HEK293 (cell line): ENCODE measurements at regions not wholly inside any gene's neighbourhood (a gene's known extent, or its start where the extent isn't known, plus 50 kb on each side); places are given as distances from the start of the nearest gene placed in this dataset.

ENCODE experiments used
- YY1 ChIP-seq: fragments of 450-650 bp; formaldehyde crosslinking; IDR thresholded peaks from 2 replicates; pipeline ENCODE4 v1.5.1; 2018; ENCODE audit warnings: missing biosample characterization, missing genetic modification characterization
- ZBTB8A ChIP-seq: fragments of 450-650 bp; formaldehyde crosslinking; IDR thresholded peaks from 2 replicates; pipeline ENCODE4 v1.5.1; 2016; ENCODE audit warnings: missing biosample characterization, missing genetic modification characterization
- ZNF169 ChIP-seq: fragments of 450-650 bp; formaldehyde crosslinking; IDR thresholded peaks from 2 replicates; pipeline ENCODE4 v1.5.1; 2016; ENCODE audit warnings: missing biosample characterization, missing genetic modification characterization
- ZNF248 ChIP-seq: fragments of 450-650 bp; formaldehyde crosslinking; IDR thresholded peaks from 2 replicates; pipeline ENCODE4 v1.5.1; 2017; ENCODE audit warnings: missing biosample characterization, missing genetic modification characterization
- ZNF610 ChIP-seq: fragments of 450-650 bp; formaldehyde crosslinking; IDR thresholded peaks from 2 replicates; pipeline ENCODE4 v1.5.1; 2016; ENCODE audit warnings: missing biosample characterization, missing genetic modification characterization, borderline replicate concordance
- ZNF623 ChIP-seq: fragments of 450-650 bp; formaldehyde crosslinking; IDR thresholded peaks from 2 replicates; pipeline ENCODE4 v1.5.1; 2016; ENCODE audit warnings: missing biosample characterization, missing genetic modification characterization
- TF ChIP-seq, protein P1 (sequence below): fragments of 450-650 bp; formaldehyde crosslinking; IDR thresholded peaks from 2 replicates; pipeline ENCODE4 v1.5.1; 2016; ENCODE audit warnings: missing biosample characterization, missing genetic modification characterization
- TF ChIP-seq, protein P2 (sequence below): fragments of 450-650 bp; formaldehyde crosslinking; IDR thresholded peaks from 2 replicates; pipeline ENCODE4 v1.5.1; 2016; ENCODE audit warnings: missing biosample characterization, missing genetic modification characterization

DNA sequence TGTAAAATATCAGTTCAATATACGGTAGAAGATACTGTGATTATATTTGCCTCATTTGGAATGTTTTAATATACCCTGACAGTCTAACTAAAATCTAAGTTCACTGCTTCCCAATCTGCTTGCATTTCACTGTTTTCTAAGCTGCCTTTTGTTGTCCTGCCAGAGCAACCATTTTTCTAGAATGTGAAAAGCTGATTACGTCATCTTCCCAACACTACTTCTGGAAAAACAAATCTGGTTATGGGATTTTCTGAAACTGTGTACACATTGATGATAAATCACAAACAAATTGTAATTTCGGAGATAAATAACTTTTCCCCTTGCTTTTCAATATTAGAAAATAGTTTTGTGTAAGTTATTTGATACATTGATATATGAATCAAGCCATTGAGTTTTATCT is 1529.0 kb downstream of the CDH11 start:
- TF ChIP-seq, protein P1, sequence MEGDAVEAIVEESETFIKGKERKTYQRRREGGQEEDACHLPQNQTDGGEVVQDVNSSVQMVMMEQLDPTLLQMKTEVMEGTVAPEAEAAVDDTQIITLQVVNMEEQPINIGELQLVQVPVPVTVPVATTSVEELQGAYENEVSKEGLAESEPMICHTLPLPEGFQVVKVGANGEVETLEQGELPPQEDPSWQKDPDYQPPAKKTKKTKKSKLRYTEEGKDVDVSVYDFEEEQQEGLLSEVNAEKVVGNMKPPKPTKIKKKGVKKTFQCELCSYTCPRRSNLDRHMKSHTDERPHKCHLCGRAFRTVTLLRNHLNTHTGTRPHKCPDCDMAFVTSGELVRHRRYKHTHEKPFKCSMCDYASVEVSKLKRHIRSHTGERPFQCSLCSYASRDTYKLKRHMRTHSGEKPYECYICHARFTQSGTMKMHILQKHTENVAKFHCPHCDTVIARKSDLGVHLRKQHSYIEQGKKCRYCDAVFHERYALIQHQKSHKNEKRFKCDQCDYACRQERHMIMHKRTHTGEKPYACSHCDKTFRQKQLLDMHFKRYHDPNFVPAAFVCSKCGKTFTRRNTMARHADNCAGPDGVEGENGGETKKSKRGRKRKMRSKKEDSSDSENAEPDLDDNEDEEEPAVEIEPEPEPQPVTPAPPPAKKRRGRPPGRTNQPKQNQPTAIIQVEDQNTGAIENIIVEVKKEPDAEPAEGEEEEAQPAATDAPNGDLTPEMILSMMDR (tag by site-specific recombination): no peak
- TF ChIP-seq YY1 (tag by site-specific recombination) (no peak), ZBTB8A (tag by site-specific recombination) (no peak), ZNF623 (tag by site-specific recombination) (no peak), ZNF169 (tag by site-specific recombination) (no peak), ZNF248 (tag by site-specific recombination) (no peak), ZNF610 (tag by site-specific recombination) (no peak)
- TF ChIP-seq, protein P2, sequence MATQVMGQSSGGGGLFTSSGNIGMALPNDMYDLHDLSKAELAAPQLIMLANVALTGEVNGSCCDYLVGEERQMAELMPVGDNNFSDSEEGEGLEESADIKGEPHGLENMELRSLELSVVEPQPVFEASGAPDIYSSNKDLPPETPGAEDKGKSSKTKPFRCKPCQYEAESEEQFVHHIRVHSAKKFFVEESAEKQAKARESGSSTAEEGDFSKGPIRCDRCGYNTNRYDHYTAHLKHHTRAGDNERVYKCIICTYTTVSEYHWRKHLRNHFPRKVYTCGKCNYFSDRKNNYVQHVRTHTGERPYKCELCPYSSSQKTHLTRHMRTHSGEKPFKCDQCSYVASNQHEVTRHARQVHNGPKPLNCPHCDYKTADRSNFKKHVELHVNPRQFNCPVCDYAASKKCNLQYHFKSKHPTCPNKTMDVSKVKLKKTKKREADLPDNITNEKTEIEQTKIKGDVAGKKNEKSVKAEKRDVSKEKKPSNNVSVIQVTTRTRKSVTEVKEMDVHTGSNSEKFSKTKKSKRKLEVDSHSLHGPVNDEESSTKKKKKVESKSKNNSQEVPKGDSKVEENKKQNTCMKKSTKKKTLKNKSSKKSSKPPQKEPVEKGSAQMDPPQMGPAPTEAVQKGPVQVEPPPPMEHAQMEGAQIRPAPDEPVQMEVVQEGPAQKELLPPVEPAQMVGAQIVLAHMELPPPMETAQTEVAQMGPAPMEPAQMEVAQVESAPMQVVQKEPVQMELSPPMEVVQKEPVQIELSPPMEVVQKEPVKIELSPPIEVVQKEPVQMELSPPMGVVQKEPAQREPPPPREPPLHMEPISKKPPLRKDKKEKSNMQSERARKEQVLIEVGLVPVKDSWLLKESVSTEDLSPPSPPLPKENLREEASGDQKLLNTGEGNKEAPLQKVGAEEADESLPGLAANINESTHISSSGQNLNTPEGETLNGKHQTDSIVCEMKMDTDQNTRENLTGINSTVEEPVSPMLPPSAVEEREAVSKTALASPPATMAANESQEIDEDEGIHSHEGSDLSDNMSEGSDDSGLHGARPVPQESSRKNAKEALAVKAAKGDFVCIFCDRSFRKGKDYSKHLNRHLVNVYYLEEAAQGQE (tag by site-specific recombination): no peak
